GM23338 (cell line): ENCODE measurements at regions not wholly inside any gene's neighbourhood (a gene's known extent, or its start where the extent isn't known, plus 50 kb on each side); places are given as distances from the start of the nearest gene placed in this dataset.

Experiments used
- ATAC-seq: fragments of 200-7000 bp; cut with Tn5 transposase; 3 replicates; pipeline ENCODE4 v1.9.1; 2020
- DNase-seq: peaks from one replicate; pipeline ENCODE4 v3.0.0-alpha.2; 2015; ENCODE audit warnings: low spot score
- H2AFZ ChIP-seq: fragments of 200-600 bp; sonication (generic); 2 replicates; pipeline ENCODE4 v1.8.0; 2016; ENCODE audit warnings: antibody characterized with exemption, mild to moderate bottlenecking, moderate library complexity
- H3F3A ChIP-seq: fragments of 200-600 bp; sonication (generic); replicated peaks from 2 replicates; pipeline ENCODE4 v1.8.0; 2017; ENCODE audit warnings: antibody characterized with exemption, mixed run types, low read depth
- H3K27ac ChIP-seq: fragments of 200-600 bp; sonication (generic); 2 replicates; pipeline ENCODE4 v1.6.1; 2016; ENCODE audit warnings: low read depth
- H3K27me3 ChIP-seq: fragments of 200-600 bp; sonication (generic); 2 replicates; pipeline ENCODE4 v1.8.0; 2016; ENCODE audit warnings: mild to moderate bottlenecking, mixed run types, moderate library complexity; ENCODE audit not compliant: insufficient read depth
- H3K36me3 ChIP-seq: fragments of 200-600 bp; sonication (generic); 2 replicates; pipeline ENCODE4 v1.8.0; 2016; ENCODE audit warnings: mild to moderate bottlenecking; ENCODE audit not compliant: insufficient read depth
- H3K4me1 ChIP-seq: fragments of 200-600 bp; sonication (generic); 2 replicates; pipeline ENCODE4 v1.8.0; 2016; ENCODE audit warnings: mild to moderate bottlenecking, moderate library complexity; ENCODE audit not compliant: insufficient read depth
- H3K4me2 ChIP-seq: fragments of 200-600 bp; sonication (generic); 2 replicates; pipeline ENCODE4 v1.7.1; 2017; ENCODE audit warnings: mixed run types
- H3K4me3 ChIP-seq: fragments of 200-600 bp; sonication (generic); 2 replicates; pipeline ENCODE4 v1.6.1; 2016; ENCODE audit warnings: mixed run types
- H3K79me2 ChIP-seq: fragments of 200-600 bp; sonication (generic); replicated peaks from 2 replicates; pipeline ENCODE4 v1.8.0; 2017; ENCODE audit warnings: mild to moderate bottlenecking; ENCODE audit not compliant: insufficient read depth
- H3K9me2 ChIP-seq: fragments of 200-600 bp; sonication (generic); 2 replicates; pipeline ENCODE4 v1.8.0; 2017; ENCODE audit not compliant: insufficient read depth
- H4K20me1 ChIP-seq: fragments of 200-600 bp; sonication (generic); replicated peaks from 2 replicates; pipeline ENCODE4 v1.8.0; 2017; ENCODE audit warnings: mild to moderate bottlenecking; ENCODE audit not compliant: insufficient read depth
- H3K27ac Mint-ChIP-seq: 2 replicates; pipeline ENCODE4 v1.8.0; 2020; ENCODE audit warnings: inconsistent platforms, mild to moderate bottlenecking, moderate library complexity, mixed read lengths
- H3K27me3 Mint-ChIP-seq: 3 replicates; pipeline ENCODE4 v1.8.0; 2022; ENCODE audit warnings: low read depth, mild to moderate bottlenecking, moderate library complexity, mixed read lengths, inconsistent platforms; ENCODE audit not compliant: insufficient read depth, poor library complexity
- H3K36me3 Mint-ChIP-seq: 3 replicates; pipeline ENCODE4 v1.8.0; 2021; ENCODE audit warnings: low read depth, mild to moderate bottlenecking, inconsistent platforms, moderate library complexity, mixed read lengths
- H3K4me1 Mint-ChIP-seq: 3 replicates; pipeline ENCODE4 v1.8.0; 2020; ENCODE audit warnings: mild to moderate bottlenecking, inconsistent platforms, mixed read lengths
- H3K4me3 Mint-ChIP-seq: 3 replicates; pipeline ENCODE4 v1.8.0; 2021; ENCODE audit warnings: moderate library complexity, mild to moderate bottlenecking, inconsistent platforms, mixed read lengths
- H3K9me3 Mint-ChIP-seq: 3 replicates; pipeline ENCODE4 v1.8.0; 2020; ENCODE audit warnings: moderate library complexity, mild to moderate bottlenecking, inconsistent platforms, mixed read lengths
- CREB1 ChIP-seq: fragments of 250-450 bp; sonication (Bioruptor Pico); IDR thresholded peaks from 2 replicates; pipeline ENCODE4 v1.5.0; 2020; ENCODE audit warnings: low read depth, mild to moderate bottlenecking, moderate library complexity
- CTCF ChIP-seq, 2 experiments: fragments of 200-600 bp in 1 of 2; sonication (generic) in 1 of 2; conservative IDR thresholded peaks; 2 replicates each; pipeline versions ENCODE4 v1.5.1 to v1.6.1; 2016 to 2017; ENCODE audit warnings: antibody characterized with exemption in 2 of 2, low read depth in 2 of 2, mild to moderate bottlenecking in 2 of 2, moderate library complexity in 1 of 2
- EZH2phosphoT487 ChIP-seq: fragments of 200-600 bp; sonication (generic); IDR thresholded peaks from one replicate; pipeline ENCODE4 v1.8.1; 2018; ENCODE audit warnings: antibody characterized with exemption; ENCODE audit not compliant: unreplicated experiment
- JUNB ChIP-seq: IDR thresholded peaks from one replicate; pipeline ENCODE4 v1.6.1; 2016; ENCODE audit warnings: antibody characterized with exemption; ENCODE audit not compliant: unreplicated experiment
- NANOG ChIP-seq: IDR thresholded peaks from 2 replicates; pipeline ENCODE4 v1.6.1; 2016; ENCODE audit warnings: antibody characterized with exemption, borderline replicate concordance
- POLR2AphosphoS5 ChIP-seq: IDR thresholded peaks from 2 replicates; pipeline ENCODE4 v1.6.1; 2016; ENCODE audit warnings: antibody characterized with exemption, low read depth
- ZNF114 ChIP-seq: fragments of 250-450 bp; sonication (Bioruptor Pico); IDR thresholded peaks from 2 replicates; pipeline ENCODE4 v1.5.0; 2020; ENCODE audit warnings: mild to moderate bottlenecking, moderate library complexity
- ZNF331 ChIP-seq: fragments of 250-450 bp; sonication (Bioruptor Pico); IDR thresholded peaks from 2 replicates; pipeline ENCODE4 v1.5.0; 2020; ENCODE audit warnings: low read depth, mild to moderate bottlenecking, moderate library complexity
- ZNF462 ChIP-seq: fragments of 250-450 bp; sonication (Bioruptor Pico); IDR thresholded peaks from 2 replicates; pipeline ENCODE4 v1.5.0; 2020; ENCODE audit warnings: mild to moderate bottlenecking, moderate library complexity

- TF ChIP-seq CTCF (conservative IDR thresholded peaks at IDR 0.05; ENCODE audit: low read depth in 2 of 2) (no peak), EZH2phosphoT487 (no peak), CREB1 (CRISPR knock-in tag) (no peak)
Measured at GRCh38 chr18:78926243-78926615, 53.4 kb upstream of the SALL3 start (continued).

GRCh38 chr18:78927156-78927555, 52.5 kb upstream of the SALL3 start:
- Histone ChIP-seq H3F3A (no peaks in the 10 kb centered on the region), H2AFZ (no peak overlapping the region), H4K20me1 (no peaks in the 10 kb centered on the region), H3K9me2 (no peaks in the 10 kb centered on the region), H3K27ac (no peak overlapping the region), H3K27me3 (no peaks in the 10 kb centered on the region), H3K4me1 (no peaks in the 10 kb centered on the region), H3K4me3 (no peak overlapping the region), H3K36me3 (no peaks in the 10 kb centered on the region), H3K4me2 (no peak overlapping the region), H3K79me2 (no peaks in the 10 kb centered on the region)
- peaks cover 91% of the 10 kb centered on the region; the same call in 2 of the 3 replicates for H3K9me3 Mint-ChIP-seq
- peaks cover 31% of the 10 kb centered on the region; the same call in 2 of the 3 replicates for H3K36me3 Mint-ChIP-seq
- TF ChIP-seq POLR2AphosphoS5 (no peak), ZNF331 (CRISPR knock-in tag) (no peak), CTCF (conservative IDR thresholded peaks at IDR 0.05; ENCODE audit: low read depth in 2 of 2) (no peak), JUNB (no peak), NANOG (no peak), ZNF462 (no peak), ZNF114 (CRISPR knock-in tag) (no peak)
- no peak overlapping the region for H3K4me3 Mint-ChIP-seq
- ATAC-seq (no peak), DNase-seq (no peak)
- peaks cover 2% of the 10 kb centered on the region for H3K27me3 Mint-ChIP-seq
- no peaks in the 10 kb centered on the region for H3K4me1 Mint-ChIP-seq
- no peak overlapping the region for H3K27ac Mint-ChIP-seq
